Fibroblast of skin of abdomen (primary cell): ENCODE measurements at regions not wholly inside any gene's neighbourhood (a gene's known extent, or its start where the extent isn't known, plus 50 kb on each side); places are given as distances from the start of the nearest gene placed in this dataset.

Experiments used
- DNase-seq: peaks from one replicate; pipeline ENCODE4 v3.0.0-alpha.2; 2013

GRCh38 chr11:15547685-15548084 lies 433.0 kb downstream of the INSC start:
- DNase-seq = no peak

GRCh38 chr11:15551901-15552851 lies 437.5 kb downstream of the INSC start:
- no peak for DNase-seq

DNA sequence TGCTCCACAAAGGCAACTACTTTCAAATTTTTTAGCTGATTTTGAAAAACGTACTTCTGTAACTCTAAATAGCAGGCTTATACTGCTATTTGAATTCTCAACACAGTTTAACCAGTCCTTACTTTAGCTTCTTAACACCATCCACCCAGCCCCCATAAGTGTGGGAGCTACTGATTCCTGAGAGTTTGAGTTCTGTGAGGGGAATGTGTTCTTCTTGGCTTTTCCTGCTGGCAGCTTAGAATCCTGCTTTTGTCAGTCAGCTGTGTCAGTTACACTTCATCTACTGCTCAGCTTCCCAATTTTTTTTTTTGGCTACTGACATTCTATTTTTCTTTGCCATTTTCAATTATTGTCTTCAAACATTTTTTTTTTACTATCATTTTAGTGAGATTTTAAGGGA lies 440.4 kb downstream of the INSC start:
- DNase-seq = no peak

GRCh38 chr11:15557457-15558230 lies 442.9 kb downstream of the INSC start:
- DNase-seq = no peak

- DNase-seq = no peak
These were observed 443.9 kb downstream of the INSC start for GRCh38 chr11:15558513-15559181.

DNA sequence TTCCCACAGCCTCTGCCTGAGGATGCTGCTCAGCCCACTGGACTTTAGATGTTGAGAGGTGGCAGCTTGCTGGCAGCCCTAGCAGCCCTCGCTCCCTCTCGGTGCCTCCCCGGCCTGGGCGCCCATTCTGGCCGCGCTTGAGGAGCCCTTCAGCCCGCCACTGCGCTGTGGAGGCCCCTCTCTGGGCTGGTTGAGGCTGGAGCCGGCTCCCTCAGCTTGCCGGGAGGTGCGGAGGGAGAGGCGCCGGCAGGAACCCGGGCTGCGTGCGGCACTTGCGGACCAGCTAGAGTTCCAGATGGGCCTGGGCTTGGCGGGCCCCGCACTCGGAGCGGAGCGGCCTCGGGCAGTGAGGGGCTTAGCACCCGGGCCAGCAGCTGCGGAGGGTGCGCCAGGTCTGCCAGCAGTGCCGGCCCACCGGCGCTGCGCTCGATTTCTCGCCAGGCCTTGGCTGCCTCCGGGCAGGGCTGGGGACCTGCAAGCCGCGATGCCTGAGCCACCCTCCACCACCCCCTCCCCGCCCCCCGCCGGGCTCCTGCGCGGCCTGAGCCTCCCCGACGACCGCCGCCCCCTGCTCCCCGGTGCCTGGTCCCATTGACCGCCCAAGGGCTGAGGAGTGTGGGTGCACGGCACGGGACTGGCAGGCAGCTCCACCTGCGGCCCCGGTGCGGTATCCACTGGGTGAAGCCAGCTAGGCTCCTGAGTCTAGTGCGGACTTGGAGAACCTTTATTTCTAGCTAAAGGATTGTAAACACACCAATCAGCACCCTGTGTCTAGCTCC lies 446.2 kb downstream of the INSC start:
- DNase-seq = no peak

DNA sequence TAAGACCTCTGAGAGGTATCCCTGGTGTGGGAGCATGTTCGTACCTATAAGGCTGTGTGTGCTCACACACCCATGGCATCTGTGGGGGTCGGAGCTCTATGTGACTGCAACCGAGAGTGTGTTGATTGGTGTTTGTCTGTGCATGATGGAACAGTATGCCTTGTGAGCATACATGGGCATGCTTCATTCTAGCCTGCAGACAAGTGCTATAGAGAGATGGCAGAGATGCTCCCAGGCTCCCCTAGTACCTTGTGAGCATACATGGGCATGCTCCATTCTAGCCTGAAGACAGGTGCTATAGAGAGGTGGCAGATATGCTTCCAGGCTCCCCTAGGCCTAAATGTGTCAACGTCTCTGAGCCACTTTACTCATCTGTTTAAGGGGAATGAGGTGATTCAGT lies 447.5 kb downstream of the INSC start:
- DNase-seq = no peak

GRCh38 chr11:15563054-15563453 lies 448.3 kb downstream of the INSC start:
- no peak for DNase-seq

- no peak for DNase-seq
These were observed 451.2 kb downstream of the INSC start for GRCh38 chr11:15565880-15566279.

- DNase-seq = no peak
These were observed 453.7 kb downstream of the INSC start for GRCh38 chr11:15568440-15568839.

GRCh38 chr11:15569305-15570025 lies 454.7 kb downstream of the INSC start:
- no peak for DNase-seq

GRCh38 chr11:15575409-15575808 lies 460.7 kb downstream of the INSC start:
- no peak for DNase-seq

DNA sequence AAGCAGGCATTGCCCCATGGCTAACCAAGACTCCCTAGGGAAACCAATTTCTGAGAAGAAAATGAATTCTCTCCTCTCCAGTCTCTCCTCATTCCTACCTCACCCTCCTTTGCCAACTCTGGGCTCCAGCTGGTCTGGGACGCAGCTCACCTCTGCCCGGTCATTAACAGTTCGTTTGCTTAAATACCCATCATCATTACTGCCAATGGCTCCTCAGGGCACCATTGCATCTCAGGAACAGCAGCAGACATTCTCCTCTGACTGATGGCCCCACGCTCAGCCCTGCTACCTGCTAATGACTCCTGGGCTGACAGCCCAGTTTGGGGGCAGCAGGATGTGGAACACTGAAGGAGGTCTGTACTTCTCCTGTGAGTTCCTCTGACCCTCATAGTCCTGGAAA lies 462.0 kb downstream of the INSC start:
- DNase-seq = no peak

GRCh38 chr11:15577519-15577918 lies 462.8 kb downstream of the INSC start:
- no peak for DNase-seq

GRCh38 chr11:15579287-15580001 lies 464.7 kb downstream of the INSC start:
- DNase-seq = no peak

GRCh38 chr11:15580056-15580774 lies 465.5 kb downstream of the INSC start:
- DNase-seq = no peak

DNA sequence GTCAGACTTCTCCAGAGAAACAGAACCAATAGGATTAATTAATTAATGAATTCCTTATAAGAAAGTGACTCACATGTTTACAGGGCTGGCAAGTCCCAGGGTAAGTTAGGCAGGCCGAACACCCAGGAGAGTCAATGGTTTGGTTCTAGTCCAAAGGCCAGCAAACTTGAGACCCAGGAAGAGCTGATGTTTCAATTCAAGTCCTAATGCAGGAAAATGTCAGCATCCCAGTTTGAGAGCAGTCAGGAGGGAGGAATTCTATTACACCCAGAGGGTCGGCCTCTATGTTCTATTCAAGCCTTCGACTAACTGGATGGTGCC lies 466.0 kb downstream of the INSC start:
- no peak for DNase-seq

GRCh38 chr11:15584158-15584557 lies 469.4 kb downstream of the INSC start:
- DNase-seq = no peak

GRCh38 chr11:15585602-15586331 lies 471.0 kb downstream of the INSC start:
- no peak for DNase-seq
